Bone marrow (tissue), 2 donors: ENCODE measurements at regions not wholly inside any gene's neighbourhood (a gene's known extent, or its start where the extent isn't known, plus 50 kb on each side); places are given as distances from the start of the nearest gene placed in this dataset.
"Not testable (repeated sequence)": the region's sequence is repeated elsewhere in the genome, so short reads cannot be mapped to it uniquely, and the experiment has no call there.

Source experiments
- DNase-seq, 2 donors: peaks; one replicate each; lab custom pipeline; 2025; lab: John Stamatoyannopoulos, UW

- DNase-seq, result not testable (repeated sequence)
Observed at GRCh38 chr4:174400603-174401302, 117.0 kb downstream of the CEP44 start.

GRCh38 chr4:174398728-174399127 is 115.0 kb downstream of the CEP44 start:
- DNase-seq, result peak in 1 of 2 donors; percentile 10

GRCh38 chr4:174397366-174398155 is 113.8 kb downstream of the CEP44 start:
- DNase-seq, result no peak

- no peak for DNase-seq
Observed at GRCh38 chr4:174396599-174397110, 112.9 kb downstream of the CEP44 start.

- peak in 1 of 2 donors; percentile 68 for DNase-seq
Observed at GRCh38 chr4:174394915-174395314, 111.2 kb downstream of the CEP44 start.

- DNase-seq, result no peak
Observed at GRCh38 chr4:174389439-174389838, 105.7 kb downstream of the CEP44 start.

- DNase-seq, result no peak
Observed at GRCh38 chr4:174388461-174389145, 104.9 kb downstream of the CEP44 start.

GRCh38 chr4:174387721-174388120 is 104.0 kb downstream of the CEP44 start:
- no peak for DNase-seq

- no peak for DNase-seq
Observed at GRCh38 chr4:174387143-174387542, 103.4 kb downstream of the CEP44 start.

- no peak for DNase-seq
Observed at GRCh38 chr4:174383783-174384182, 100.1 kb downstream of the CEP44 start.

- DNase-seq, result not testable (repeated sequence)
Observed at GRCh38 chr4:174382938-174383605, 99.4 kb downstream of the CEP44 start.
